Gastroesophageal sphincter (tissue), 4 donors: ENCODE measurements at regions not wholly inside any gene's neighbourhood (a gene's known extent, or its start where the extent isn't known, plus 50 kb on each side); places are given as distances from the start of the nearest gene placed in this dataset.
A peak's percentile ranks its signal among the peaks of the same experiment; 100 is the strongest.

Experiments
- ATAC-seq: fragments of 150-250 bp; one replicate; pipeline ENCODE4 v1.9.1; 2016; ENCODE audit warnings: mild to moderate bottlenecking, moderate library complexity
- H3K27ac ChIP-seq, 4 donors: fragments of 200-600 bp; sonication (generic) in 3 of 4; 1 replicate in 3 of 4; 2 replicates in 1 of 4; pipeline ENCODE4 v1.5.1; 2016 to 2019
- H3K27me3 ChIP-seq: fragments of 200-600 bp; sonication (generic); one replicate; pipeline ENCODE4 v1.5.1; 2019
- H3K36me3 ChIP-seq, 2 donors: fragments of 200-600 bp; sonication (generic); one replicate each; pipeline ENCODE4 v1.5.1; 2019; ENCODE audit warnings: control low read depth in 1 of 2
- H3K4me1 ChIP-seq, 3 donors: fragments of 200-600 bp; sonication (generic); 1 replicate in 2 of 3; 2 replicates in 1 of 3; pipeline ENCODE4 v1.5.1; 2016 to 2019; ENCODE audit warnings: control low read depth in 2 of 3
- H3K4me3 ChIP-seq, 2 donors: fragments of 200-600 bp; sonication (generic); one replicate each; pipeline ENCODE4 v1.5.1; 2019; ENCODE audit warnings: mild to moderate bottlenecking in 1 of 2, moderate library complexity in 1 of 2
- H3K9me3 ChIP-seq, 3 donors: fragments of 200-600 bp; sonication (generic); one replicate each; pipeline ENCODE4 v1.5.1; 2017 to 2019; ENCODE audit warnings: control low read depth in 2 of 3
- EP300 ChIP-seq: sonication (generic); formaldehyde crosslinking; IDR thresholded peaks from one replicate; pipeline ENCODE4 v1.6.1; 2017; ENCODE audit warnings: antibody characterized with exemption, mild to moderate bottlenecking
- POLR2A ChIP-seq, 2 donors: fragments of 450-650 bp; IDR thresholded peaks; one replicate each; pipeline ENCODE4 v1.6.1; 2017; ENCODE audit warnings: antibody characterized with exemption in 2 of 2, mild to moderate bottlenecking in 2 of 2, moderate library complexity in 1 of 2
- POLR2AphosphoS5 ChIP-seq: sonication (generic); formaldehyde crosslinking; IDR thresholded peaks from one replicate; pipeline ENCODE4 v1.6.1; 2017; ENCODE audit warnings: antibody characterized with exemption
- WGBS, 2 donors: methylation state at CpG; one replicate each; pipeline ENCODE4 v1.1.5; 2018; ENCODE audit warnings: low coverage in 1 of 2; 5-methylcytosine and 5-hydroxymethylcytosine counted together
- TF ChIP-seq, protein P1 (sequence below), 4 experiments: fragments of 200-600 bp in 2 of 4; fragments of 450-650 bp in 2 of 4; sonication (generic) in 1 of 4; IDR thresholded peaks; one replicate each; pipeline ENCODE4 v1.5.1; 2017 to 2019; ENCODE audit warnings: antibody characterized with exemption in 4 of 4, mild to moderate bottlenecking in 2 of 4, moderate library complexity in 2 of 4

DNA sequence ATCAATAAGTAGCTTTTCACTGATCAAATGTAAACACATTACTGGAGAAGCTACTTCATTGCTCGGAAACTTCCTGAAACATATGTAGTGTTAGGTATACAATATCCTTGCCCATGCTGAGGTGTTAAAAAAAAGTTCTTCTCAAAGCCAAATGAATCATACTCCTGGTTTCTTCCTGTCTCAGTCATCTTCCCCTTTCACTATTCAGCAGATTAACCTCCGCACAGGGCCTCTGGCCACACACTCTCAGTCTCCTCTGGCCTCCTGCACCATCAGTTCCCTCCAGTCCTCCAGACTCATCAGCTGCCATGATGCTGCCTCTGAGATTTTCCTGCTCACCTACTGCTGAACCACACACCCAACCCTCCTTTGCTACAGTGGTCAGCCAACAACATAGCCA lies 70.5 kb upstream of the BOC start:
- H3K27ac ChIP-seq = peak overlapping the region in 1 of 4 donors; percentile 47
- no peaks in the 10 kb centered on the region for H3K9me3 ChIP-seq
- no peak for ATAC-seq
- no peak overlapping the region for H3K4me3 ChIP-seq
- H3K27me3 ChIP-seq = no peaks in the 10 kb centered on the region
- 76 to 79% methylated on average over 2 of the region's 2 CpGs for WGBS, 2 donors
- H3K4me1 ChIP-seq = peaks cover 4 to 37% (median 10%) of the 10 kb centered on the region in 3 donors
- TF ChIP-seq POLR2AphosphoS5 = no peak
- no peak for TF ChIP-seq EP300
- TF ChIP-seq, protein P1, sequence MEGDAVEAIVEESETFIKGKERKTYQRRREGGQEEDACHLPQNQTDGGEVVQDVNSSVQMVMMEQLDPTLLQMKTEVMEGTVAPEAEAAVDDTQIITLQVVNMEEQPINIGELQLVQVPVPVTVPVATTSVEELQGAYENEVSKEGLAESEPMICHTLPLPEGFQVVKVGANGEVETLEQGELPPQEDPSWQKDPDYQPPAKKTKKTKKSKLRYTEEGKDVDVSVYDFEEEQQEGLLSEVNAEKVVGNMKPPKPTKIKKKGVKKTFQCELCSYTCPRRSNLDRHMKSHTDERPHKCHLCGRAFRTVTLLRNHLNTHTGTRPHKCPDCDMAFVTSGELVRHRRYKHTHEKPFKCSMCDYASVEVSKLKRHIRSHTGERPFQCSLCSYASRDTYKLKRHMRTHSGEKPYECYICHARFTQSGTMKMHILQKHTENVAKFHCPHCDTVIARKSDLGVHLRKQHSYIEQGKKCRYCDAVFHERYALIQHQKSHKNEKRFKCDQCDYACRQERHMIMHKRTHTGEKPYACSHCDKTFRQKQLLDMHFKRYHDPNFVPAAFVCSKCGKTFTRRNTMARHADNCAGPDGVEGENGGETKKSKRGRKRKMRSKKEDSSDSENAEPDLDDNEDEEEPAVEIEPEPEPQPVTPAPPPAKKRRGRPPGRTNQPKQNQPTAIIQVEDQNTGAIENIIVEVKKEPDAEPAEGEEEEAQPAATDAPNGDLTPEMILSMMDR (IDR thresholded peaks at IDR 0.05) = no peak
- no peak for TF ChIP-seq POLR2A (IDR thresholded peaks at IDR 0.05)
- no peaks in the 10 kb centered on the region for H3K36me3 ChIP-seq

DNA sequence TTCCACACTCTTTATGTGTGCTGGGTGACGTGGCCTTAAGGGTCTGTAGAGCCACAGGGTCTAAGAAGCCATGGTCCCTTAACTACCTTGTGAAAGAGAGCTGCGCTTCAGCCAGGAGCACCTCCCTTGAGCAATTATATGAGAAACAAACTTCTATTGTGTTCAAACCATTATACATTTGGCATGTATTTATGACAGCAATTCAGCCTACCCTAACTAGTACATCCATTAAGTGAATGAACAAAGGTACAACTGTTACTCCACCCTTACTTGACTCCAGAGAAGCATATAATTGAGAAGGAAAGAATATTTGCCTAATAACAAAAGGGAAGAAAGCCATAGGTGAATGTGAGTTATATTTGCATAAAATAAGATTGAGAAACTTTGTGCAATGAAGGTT lies 69.8 kb upstream of the BOC start:
- Histone ChIP-seq H3K4me1 (peaks cover 4 to 37% (median 6%) of the 10 kb centered on the region in 3 donors), H3K9me3 (no peaks in the 10 kb centered on the region), H3K27ac (peak overlapping the region in 1 of 4 donors; percentile 47), H3K36me3 (no peaks in the 10 kb centered on the region), H3K27me3 (no peaks in the 10 kb centered on the region), H3K4me3 (no peak overlapping the region)
- ATAC-seq = no peak
- WGBS, 2 donors = 90% methylated on average over 2 of the region's 2 CpGs
- no peak for TF ChIP-seq POLR2AphosphoS5
- TF ChIP-seq EP300 = no peak
- TF ChIP-seq, protein P1 (IDR thresholded peaks at IDR 0.05) = no peak
- TF ChIP-seq POLR2A (IDR thresholded peaks at IDR 0.05) = no peak

DNA sequence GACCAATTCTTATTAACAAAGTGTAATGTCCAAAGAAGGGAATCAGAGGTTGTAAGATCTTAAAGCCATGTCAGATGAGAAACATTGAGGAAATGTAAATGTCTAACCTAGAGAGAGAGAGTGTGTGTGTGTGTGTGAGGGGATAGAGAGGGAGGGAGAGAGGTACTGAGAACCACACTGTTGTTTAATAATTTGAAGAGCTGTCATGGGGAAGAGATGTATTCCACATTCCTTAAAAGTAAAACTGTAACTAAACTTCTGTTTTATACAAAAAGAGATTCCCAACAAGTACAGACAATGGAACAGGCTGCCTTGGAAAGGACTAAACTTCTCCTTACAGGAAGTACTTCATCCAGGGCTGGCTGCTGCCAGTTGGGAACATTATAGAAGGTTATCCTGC lies 68.9 kb upstream of the BOC start:
- no peak for ATAC-seq
- no peaks in the 10 kb centered on the region for H3K27me3 ChIP-seq
- peaks cover 6 to 44% (median 8%) of the 10 kb centered on the region in 3 donors for H3K4me1 ChIP-seq
- no peaks in the 10 kb centered on the region for H3K36me3 ChIP-seq
- H3K27ac ChIP-seq = peak overlapping the region in 1 of 4 donors; percentile 22
- no peak for TF ChIP-seq EP300
- no peak for TF ChIP-seq POLR2AphosphoS5
- no peak for TF ChIP-seq POLR2A (IDR thresholded peaks at IDR 0.05)
- TF ChIP-seq, protein P1 (IDR thresholded peaks at IDR 0.05) = no peak
- no peaks in the 10 kb centered on the region for H3K9me3 ChIP-seq
- H3K4me3 ChIP-seq = no peak overlapping the region

DNA sequence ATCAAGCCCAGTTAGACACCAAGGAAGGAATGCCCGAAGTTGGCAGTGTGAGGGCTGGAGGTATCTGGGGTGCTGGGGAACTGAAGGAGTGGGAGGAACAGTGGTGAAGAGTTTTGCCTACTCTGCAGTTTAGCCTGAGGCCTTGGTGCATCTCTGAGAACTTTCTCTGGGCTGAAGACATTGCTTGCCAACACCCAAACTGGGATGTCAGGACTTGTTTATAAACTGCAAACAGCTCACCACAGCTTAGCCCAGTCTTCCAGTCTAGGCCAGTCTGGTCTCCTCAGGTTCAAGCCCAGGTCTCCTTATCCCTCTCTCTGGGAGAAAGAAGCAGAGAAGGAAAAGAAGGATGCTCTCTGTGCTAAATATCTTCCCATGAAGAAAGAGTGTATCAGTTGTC lies 68.0 kb upstream of the BOC start:
- Histone ChIP-seq H3K4me1 (peaks cover 8 to 53% (median 17%) of the 10 kb centered on the region in 3 donors), H3K27ac (peak overlapping the region in 1 of 4 donors; percentile 22), H3K4me3 (no peak overlapping the region), H3K36me3 (no peaks in the 10 kb centered on the region), H3K9me3 (no peaks in the 10 kb centered on the region), H3K27me3 (no peaks in the 10 kb centered on the region)
- WGBS, 2 donors = 80 to 100% methylated on average over 1 of the region's 1 CpG
- TF ChIP-seq POLR2AphosphoS5 = no peak
- no peak for ATAC-seq

DNA sequence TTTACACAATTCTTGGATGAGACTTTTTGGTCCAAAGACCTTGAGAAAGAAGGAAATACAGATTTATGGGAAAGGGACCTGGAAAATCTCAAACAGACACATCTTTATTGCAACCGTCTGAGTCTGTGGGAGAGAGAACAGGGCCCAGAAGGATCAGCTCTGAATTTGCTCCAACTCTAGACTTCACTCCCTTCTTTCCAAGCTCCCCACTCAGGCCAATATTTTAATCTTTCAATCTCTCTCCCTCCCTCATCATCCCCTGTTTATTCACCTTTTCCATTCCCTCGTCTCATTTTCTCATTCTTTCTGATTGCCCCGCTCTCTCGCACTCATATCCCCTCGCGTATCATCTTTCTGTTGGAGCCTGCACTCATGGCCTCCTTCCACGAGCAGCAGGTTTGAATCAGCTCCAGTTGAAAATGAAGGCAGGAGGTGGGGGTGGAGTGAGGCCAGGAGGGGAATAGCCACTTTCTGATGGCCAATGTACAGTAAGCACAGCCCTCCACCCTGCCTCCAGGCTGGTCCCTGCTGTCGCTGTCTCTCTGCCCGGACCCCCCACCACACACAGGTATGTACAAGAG lies 63.6 kb upstream of the BOC start:
- TF ChIP-seq POLR2A (IDR thresholded peaks at IDR 0.05) (no peak), POLR2AphosphoS5 (peak; percentile 64)
- Histone ChIP-seq H3K4me3 (no peak overlapping the region), H3K27ac (peak overlapping the region; percentile 61 to 86 (median 76)), H3K27me3 (no peaks in the 10 kb centered on the region), H3K4me1 (peaks cover 29 to 79% (median 44%) of the 10 kb centered on the region in 3 donors), H3K36me3 (no peaks in the 10 kb centered on the region), H3K9me3 (no peaks in the 10 kb centered on the region)
- ATAC-seq = no peak
- WGBS, 2 donors = 31 to 33% methylated on average over 5 to 9 of the region's 9 CpGs

DNA sequence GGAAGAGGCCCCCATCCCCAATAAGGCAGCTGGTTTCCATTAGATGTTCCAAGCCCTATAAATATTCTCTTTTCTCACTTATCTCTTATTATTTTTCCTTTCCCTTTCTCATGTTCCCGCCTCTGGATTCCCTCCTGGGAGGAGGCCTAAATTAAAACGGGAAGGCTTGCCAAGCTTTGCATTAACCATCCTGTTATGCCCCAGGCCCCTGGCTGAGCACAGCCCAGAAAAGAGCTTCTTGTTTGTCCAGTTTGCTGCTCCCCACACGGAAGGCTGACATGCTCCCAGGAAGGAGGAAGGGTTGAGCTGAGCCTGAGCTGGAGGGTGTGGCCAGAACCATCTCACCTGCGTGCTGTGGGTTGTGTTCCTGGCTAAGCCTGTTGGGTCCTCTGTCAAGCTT lies 63.1 kb upstream of the BOC start:
- 9% methylated on average over 4 of the region's 4 CpGs; no CpG with 5 or more reads in 1 of the 2 donors for WGBS, 2 donors
- Histone ChIP-seq H3K27ac (peak overlapping the region; percentile 61 to 86 (median 76)), H3K4me1 (peaks cover 29 to 80% (median 44%) of the 10 kb centered on the region in 3 donors), H3K27me3 (no peaks in the 10 kb centered on the region), H3K4me3 (no peak overlapping the region), H3K36me3 (no peaks in the 10 kb centered on the region), H3K9me3 (no peaks in the 10 kb centered on the region)
- ATAC-seq = no peak
- TF ChIP-seq POLR2A (IDR thresholded peaks at IDR 0.05) = no peak
- TF ChIP-seq, protein P1 (IDR thresholded peaks at IDR 0.05) = no peak
- TF ChIP-seq POLR2AphosphoS5 = no peak
- no peak for TF ChIP-seq EP300
